Stimulated activated naive CD8-positive, alpha-beta T cell treated with anti-CD3 and anti-CD28 coated beads, Interleukin-15, Interleukin-2, amounts not matched to agents 100 ng/mL and 50 ng/mL, for 24 hours (primary cell): ENCODE measurements at regions not wholly inside any gene's neighbourhood (a gene's known extent, or its start where the extent isn't known, plus 50 kb on each side); places are given as distances from the start of the nearest gene placed in this dataset.

ENCODE experiments used
- H3K27ac Mint-ChIP-seq: one replicate; pipeline ENCODE4 v1.8.0; 2021; ENCODE audit warnings: mild to moderate bottlenecking, mixed read lengths
- H3K27me3 Mint-ChIP-seq: one replicate; pipeline ENCODE4 v1.8.0; 2021; ENCODE audit warnings: mixed read lengths
- H3K36me3 Mint-ChIP-seq: one replicate; pipeline ENCODE4 v1.8.0; 2021; ENCODE audit warnings: low read depth, mixed read lengths
- H3K4me1 Mint-ChIP-seq: one replicate; pipeline ENCODE4 v1.8.0; 2021; ENCODE audit warnings: low read depth, mixed read lengths
- H3K4me3 Mint-ChIP-seq: one replicate; pipeline ENCODE4 v1.8.0; 2021; ENCODE audit warnings: mild to moderate bottlenecking, mixed read lengths
- H3K9me3 Mint-ChIP-seq: one replicate; pipeline ENCODE4 v1.8.0; 2021; ENCODE audit warnings: mixed read lengths

GRCh38 chr4:32778938-32779337, 2058.8 kb downstream of the PCDH7 start:
- Mint-ChIP-seq H3K27me3 (no peaks in the 10 kb centered on the region), H3K4me3 (no peak overlapping the region), H3K36me3 (no peaks in the 10 kb centered on the region), H3K4me1 (no peaks in the 10 kb centered on the region), H3K9me3 (peaks cover 13% of the 10 kb centered on the region), H3K27ac (no peak overlapping the region)

DNA sequence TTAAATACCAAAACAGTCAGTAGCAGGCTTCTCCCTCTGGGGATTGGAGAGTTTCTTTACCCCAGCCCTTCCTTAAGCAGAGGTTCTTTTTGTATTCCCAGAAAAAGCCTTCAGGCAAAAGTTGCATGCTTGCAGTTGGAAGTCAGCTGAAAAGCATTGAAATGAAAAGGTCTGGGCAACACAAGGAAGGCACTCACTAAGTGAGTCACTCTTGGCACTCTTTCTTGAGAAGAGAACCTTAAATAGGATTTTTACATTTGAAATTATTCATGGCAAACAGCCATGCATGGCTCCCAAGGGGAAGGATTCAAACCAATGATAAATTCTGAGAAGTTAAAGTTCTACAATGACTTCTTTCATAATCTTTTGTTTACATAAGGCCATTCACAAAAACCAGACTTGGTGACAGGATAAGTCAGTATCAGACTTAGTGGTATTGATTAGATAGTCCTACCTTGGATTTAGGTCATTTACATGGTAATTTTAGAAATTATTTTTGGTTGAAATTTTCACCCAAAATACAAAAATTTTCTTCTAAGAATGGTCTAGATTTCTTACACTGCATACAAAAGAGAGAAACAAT, 2068.9 kb downstream of the PCDH7 start:
- H3K27me3 Mint-ChIP-seq: no peaks in the 10 kb centered on the region
- H3K9me3 Mint-ChIP-seq: peaks cover 3% of the 10 kb centered on the region
- no peak overlapping the region for H3K4me3 Mint-ChIP-seq
- no peak overlapping the region for H3K27ac Mint-ChIP-seq
- no peaks in the 10 kb centered on the region for H3K4me1 Mint-ChIP-seq
- no peaks in the 10 kb centered on the region for H3K36me3 Mint-ChIP-seq

DNA sequence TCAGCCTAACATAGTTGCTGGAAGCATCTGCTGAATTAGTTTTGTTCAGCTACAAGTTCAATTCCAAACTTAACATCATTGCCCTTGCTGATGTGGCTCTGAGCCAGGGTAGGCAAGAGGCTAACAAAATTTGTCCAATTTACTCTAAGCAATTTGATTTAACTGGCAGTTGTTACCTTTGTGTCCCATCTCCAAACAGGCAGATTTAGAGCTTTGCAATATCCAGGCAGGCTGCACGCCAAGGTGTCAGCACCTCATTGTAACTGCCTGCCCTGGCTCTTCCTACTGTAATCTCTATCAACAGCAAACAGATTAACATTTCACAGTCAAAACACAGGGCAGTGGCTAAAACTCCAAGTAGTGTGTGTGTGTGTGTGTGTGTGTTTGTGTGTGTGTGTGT, 2070.6 kb downstream of the PCDH7 start:
- Mint-ChIP-seq H3K27ac (no peak overlapping the region), H3K4me3 (no peak overlapping the region), H3K27me3 (no peaks in the 10 kb centered on the region), H3K36me3 (no peaks in the 10 kb centered on the region), H3K9me3 (peaks cover 3% of the 10 kb centered on the region), H3K4me1 (no peaks in the 10 kb centered on the region)

DNA sequence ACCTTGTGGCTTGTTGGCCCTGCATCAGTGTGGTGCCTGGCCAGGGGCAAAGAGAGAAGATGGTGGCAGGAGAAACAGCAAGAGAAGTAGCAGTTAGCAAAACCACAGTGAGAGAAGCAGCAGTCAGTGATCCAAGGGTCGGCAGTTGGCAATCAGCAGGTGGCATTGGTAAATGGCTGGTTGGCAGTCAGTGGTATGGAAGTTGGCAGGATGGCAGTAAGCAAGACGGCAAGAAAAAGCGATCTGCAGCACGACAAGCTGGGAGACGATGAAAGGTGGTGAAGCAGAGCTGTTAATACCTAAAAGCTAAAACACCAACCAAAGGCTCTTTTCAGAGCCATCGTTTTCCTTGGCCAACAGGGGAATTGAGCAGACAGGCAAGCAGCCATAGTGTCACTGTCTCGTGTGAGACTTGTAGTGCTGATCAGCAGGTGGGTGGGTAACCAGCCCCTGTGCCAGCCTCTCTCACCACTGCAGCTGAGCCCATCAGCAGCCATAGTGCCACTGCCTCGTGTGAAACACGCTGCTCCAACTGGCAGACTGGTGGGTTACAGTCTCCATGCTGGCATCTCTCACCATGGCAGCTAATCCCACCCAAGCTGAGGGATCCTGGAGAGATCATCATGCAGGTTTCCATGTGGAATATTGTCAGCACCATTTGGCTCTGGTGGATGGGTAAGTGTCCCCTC, 2078.4 kb downstream of the PCDH7 start:
- Mint-ChIP-seq H3K4me3 (no peak overlapping the region), H3K4me1 (no peaks in the 10 kb centered on the region), H3K27me3 (no peaks in the 10 kb centered on the region), H3K9me3 (peaks cover 11% of the 10 kb centered on the region), H3K36me3 (no peaks in the 10 kb centered on the region), H3K27ac (no peak overlapping the region)

DNA sequence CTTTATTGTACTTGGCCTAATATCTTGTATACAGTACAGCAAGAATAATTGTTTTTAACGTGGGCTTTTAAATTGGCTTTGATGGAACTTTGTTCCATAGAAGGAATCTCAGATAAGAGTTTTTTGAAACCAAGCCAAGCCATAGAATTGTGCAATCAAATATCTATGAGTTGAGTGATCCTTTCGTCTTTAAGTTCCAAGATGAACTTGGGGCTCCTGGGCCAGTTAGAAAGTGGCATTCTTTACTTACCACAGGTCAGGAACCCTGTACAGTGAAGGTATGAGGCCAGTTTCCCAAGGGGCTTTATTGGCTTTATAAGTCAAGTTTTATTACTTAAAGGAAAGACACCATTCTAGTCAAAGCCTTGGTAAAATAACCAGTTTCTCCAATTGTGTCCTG, 2104.2 kb downstream of the PCDH7 start:
- Mint-ChIP-seq H3K27me3 (no peaks in the 10 kb centered on the region), H3K27ac (no peak overlapping the region), H3K9me3 (peaks cover 20% of the 10 kb centered on the region), H3K4me3 (no peak overlapping the region), H3K4me1 (no peaks in the 10 kb centered on the region), H3K36me3 (no peaks in the 10 kb centered on the region)

DNA sequence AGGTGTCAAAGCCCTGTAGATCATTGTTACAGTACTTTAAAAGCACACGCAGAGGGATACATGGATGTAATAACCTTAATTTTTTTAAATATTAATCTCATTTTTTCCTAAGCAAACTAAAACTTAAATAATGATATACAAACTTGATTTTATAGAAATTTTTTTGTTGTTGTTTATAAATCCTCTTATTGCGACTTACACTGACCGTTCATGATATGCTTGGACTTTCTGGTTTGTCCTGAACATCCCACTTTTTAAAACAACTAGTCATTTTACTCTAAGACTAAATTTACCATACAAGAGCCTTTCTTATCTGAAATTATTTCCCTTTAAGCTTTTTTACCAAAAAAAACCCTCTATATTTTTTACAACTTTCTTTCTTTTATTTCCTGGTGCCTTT, 2106.0 kb downstream of the PCDH7 start:
- no peaks in the 10 kb centered on the region for H3K4me1 Mint-ChIP-seq
- no peaks in the 10 kb centered on the region for H3K36me3 Mint-ChIP-seq
- no peak overlapping the region for H3K27ac Mint-ChIP-seq
- no peaks in the 10 kb centered on the region for H3K27me3 Mint-ChIP-seq
- H3K4me3 Mint-ChIP-seq: no peak overlapping the region
- peaks cover 17% of the 10 kb centered on the region for H3K9me3 Mint-ChIP-seq

- H3K9me3 Mint-ChIP-seq: peaks cover 12% of the 10 kb centered on the region
- no peak overlapping the region for H3K27ac Mint-ChIP-seq
- no peaks in the 10 kb centered on the region for H3K36me3 Mint-ChIP-seq
- no peak overlapping the region for H3K4me3 Mint-ChIP-seq
- no peaks in the 10 kb centered on the region for H3K27me3 Mint-ChIP-seq
- H3K4me1 Mint-ChIP-seq: no peaks in the 10 kb centered on the region
These were observed 2110.0 kb downstream of the PCDH7 start for GRCh38 chr4:32830160-32830559.

- no peak overlapping the region for H3K27ac Mint-ChIP-seq
- H3K4me3 Mint-ChIP-seq: no peak overlapping the region
These were observed 2110.9 kb downstream of the PCDH7 start for GRCh38 chr4:32831104-32831503.

GRCh38 chr4:32840461-32841189, 2120.5 kb downstream of the PCDH7 start:
- Mint-ChIP-seq H3K9me3 (peaks cover 6% of the 10 kb centered on the region), H3K36me3 (no peaks in the 10 kb centered on the region), H3K4me3 (no peak overlapping the region), H3K27me3 (no peaks in the 10 kb centered on the region), H3K4me1 (no peaks in the 10 kb centered on the region), H3K27ac (no peak overlapping the region)

More at GRCh38 chr4:32831104-32831503, 2110.9 kb downstream of the PCDH7 start:
- no peaks in the 10 kb centered on the region for H3K27me3 Mint-ChIP-seq
- no peaks in the 10 kb centered on the region for H3K4me1 Mint-ChIP-seq
- H3K36me3 Mint-ChIP-seq: no peaks in the 10 kb centered on the region
- H3K9me3 Mint-ChIP-seq: peaks cover 12% of the 10 kb centered on the region

- Mint-ChIP-seq H3K27me3 (no peaks in the 10 kb centered on the region), H3K36me3 (no peaks in the 10 kb centered on the region), H3K9me3 (peaks cover 8% of the 10 kb centered on the region), H3K4me3 (no peak overlapping the region), H3K27ac (no peak overlapping the region), H3K4me1 (no peaks in the 10 kb centered on the region)
These were observed 2121.0 kb downstream of the PCDH7 start for GRCh38 chr4:32841217-32841616.

- Mint-ChIP-seq H3K9me3 (peaks cover 11% of the 10 kb centered on the region), H3K27me3 (no peaks in the 10 kb centered on the region), H3K4me1 (no peaks in the 10 kb centered on the region), H3K27ac (no peak overlapping the region), H3K4me3 (no peak overlapping the region), H3K36me3 (no peaks in the 10 kb centered on the region)
These were observed 2127.3 kb downstream of the PCDH7 start for GRCh38 chr4:32847461-32847860.

DNA sequence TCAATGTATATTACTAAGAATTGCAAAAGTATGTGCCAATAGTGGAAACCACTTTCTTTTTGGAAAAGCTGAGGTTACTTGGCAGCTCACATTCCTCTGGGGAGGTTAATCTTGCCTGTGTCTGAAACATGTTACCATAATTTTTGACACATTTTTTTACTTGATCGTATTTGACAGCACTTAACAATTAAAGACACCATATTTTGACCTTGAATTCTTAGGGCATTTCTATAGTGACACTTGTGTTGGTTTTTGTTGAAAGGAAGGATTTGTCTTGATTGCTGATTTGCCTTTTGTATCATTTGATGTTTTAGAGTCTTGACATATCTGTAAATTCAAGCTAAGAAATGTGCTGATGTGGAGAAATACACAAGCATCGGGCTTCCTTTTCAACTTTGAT, 2135.5 kb downstream of the PCDH7 start:
- Mint-ChIP-seq H3K4me3 (no peak overlapping the region), H3K4me1 (no peaks in the 10 kb centered on the region), H3K9me3 (peaks cover 4% of the 10 kb centered on the region), H3K27ac (no peak overlapping the region), H3K36me3 (no peaks in the 10 kb centered on the region), H3K27me3 (no peaks in the 10 kb centered on the region)

DNA sequence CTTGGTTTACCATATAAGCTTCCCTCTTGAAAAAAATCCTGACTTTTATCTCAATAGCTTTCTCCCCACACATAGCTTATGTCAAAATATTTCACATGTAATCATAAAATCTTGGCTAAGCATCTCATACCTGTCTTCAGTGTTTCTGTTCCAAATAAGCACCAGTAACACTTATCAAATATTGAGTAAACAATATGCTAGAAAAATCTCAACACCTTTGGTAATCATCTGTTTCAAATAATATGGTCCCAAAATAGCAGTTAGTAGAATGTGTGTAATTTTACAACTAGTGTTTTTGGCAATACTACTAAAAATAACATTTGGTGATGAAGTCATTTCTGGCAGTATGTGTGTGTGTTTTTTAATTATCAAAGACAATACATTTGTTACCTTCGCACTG, 2138.2 kb downstream of the PCDH7 start:
- H3K4me3 Mint-ChIP-seq: no peak overlapping the region
- H3K27ac Mint-ChIP-seq: no peak overlapping the region
- H3K4me1 Mint-ChIP-seq: no peaks in the 10 kb centered on the region
- H3K36me3 Mint-ChIP-seq: no peaks in the 10 kb centered on the region
- peaks cover 4% of the 10 kb centered on the region for H3K9me3 Mint-ChIP-seq
- H3K27me3 Mint-ChIP-seq: no peaks in the 10 kb centered on the region

- peaks cover 4% of the 10 kb centered on the region for H3K9me3 Mint-ChIP-seq
- no peaks in the 10 kb centered on the region for H3K4me1 Mint-ChIP-seq
- H3K27ac Mint-ChIP-seq: no peak overlapping the region
- H3K27me3 Mint-ChIP-seq: no peaks in the 10 kb centered on the region
- no peak overlapping the region for H3K4me3 Mint-ChIP-seq
- no peaks in the 10 kb centered on the region for H3K36me3 Mint-ChIP-seq
These were observed 2138.8 kb downstream of the PCDH7 start for GRCh38 chr4:32858971-32859370.

GRCh38 chr4:32864713-32865351, 2144.7 kb downstream of the PCDH7 start:
- no peak overlapping the region for H3K27ac Mint-ChIP-seq
- no peaks in the 10 kb centered on the region for H3K36me3 Mint-ChIP-seq

More at GRCh38 chr4:32864713-32865351, 2144.7 kb downstream of the PCDH7 start:
- H3K4me1 Mint-ChIP-seq: no peaks in the 10 kb centered on the region
- H3K9me3 Mint-ChIP-seq: no peaks in the 10 kb centered on the region
- no peaks in the 10 kb centered on the region for H3K27me3 Mint-ChIP-seq
- no peak overlapping the region for H3K4me3 Mint-ChIP-seq
